Fibroblast of villous mesenchyme (primary cell): ENCODE measurements at regions not wholly inside any gene's neighbourhood (a gene's known extent, or its start where the extent isn't known, plus 50 kb on each side); places are given as distances from the start of the nearest gene placed in this dataset.
"Not testable (repeated sequence)": the region's sequence is repeated elsewhere in the genome, so short reads cannot be mapped to it uniquely, and the experiment has no call there.

Experiments
- DNase-seq: peaks from one replicate; pipeline ENCODE4 v3.0.0-alpha.2; 2010; ENCODE audit warnings: low read depth
- H3K4me3 ChIP-seq: 2 replicates; pipeline ENCODE4 v1.5.1; 2011; ENCODE audit warnings: low read depth, mild to moderate bottlenecking, low read length
- TF ChIP-seq, protein P1 (sequence below): IDR thresholded peaks from 2 replicates; pipeline ENCODE4 v1.5.1; 2012; ENCODE audit warnings: low read depth, mild to moderate bottlenecking, low read length; ENCODE audit not compliant: insufficient read depth

- no peak overlapping the region for H3K4me3 ChIP-seq
- DNase-seq: peak; percentile 27
- TF ChIP-seq, protein P1, sequence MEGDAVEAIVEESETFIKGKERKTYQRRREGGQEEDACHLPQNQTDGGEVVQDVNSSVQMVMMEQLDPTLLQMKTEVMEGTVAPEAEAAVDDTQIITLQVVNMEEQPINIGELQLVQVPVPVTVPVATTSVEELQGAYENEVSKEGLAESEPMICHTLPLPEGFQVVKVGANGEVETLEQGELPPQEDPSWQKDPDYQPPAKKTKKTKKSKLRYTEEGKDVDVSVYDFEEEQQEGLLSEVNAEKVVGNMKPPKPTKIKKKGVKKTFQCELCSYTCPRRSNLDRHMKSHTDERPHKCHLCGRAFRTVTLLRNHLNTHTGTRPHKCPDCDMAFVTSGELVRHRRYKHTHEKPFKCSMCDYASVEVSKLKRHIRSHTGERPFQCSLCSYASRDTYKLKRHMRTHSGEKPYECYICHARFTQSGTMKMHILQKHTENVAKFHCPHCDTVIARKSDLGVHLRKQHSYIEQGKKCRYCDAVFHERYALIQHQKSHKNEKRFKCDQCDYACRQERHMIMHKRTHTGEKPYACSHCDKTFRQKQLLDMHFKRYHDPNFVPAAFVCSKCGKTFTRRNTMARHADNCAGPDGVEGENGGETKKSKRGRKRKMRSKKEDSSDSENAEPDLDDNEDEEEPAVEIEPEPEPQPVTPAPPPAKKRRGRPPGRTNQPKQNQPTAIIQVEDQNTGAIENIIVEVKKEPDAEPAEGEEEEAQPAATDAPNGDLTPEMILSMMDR: peak; percentile 85
Measured at GRCh38 chr3:75192146-75192616, 471.9 kb upstream of the FRG2C start.

DNA sequence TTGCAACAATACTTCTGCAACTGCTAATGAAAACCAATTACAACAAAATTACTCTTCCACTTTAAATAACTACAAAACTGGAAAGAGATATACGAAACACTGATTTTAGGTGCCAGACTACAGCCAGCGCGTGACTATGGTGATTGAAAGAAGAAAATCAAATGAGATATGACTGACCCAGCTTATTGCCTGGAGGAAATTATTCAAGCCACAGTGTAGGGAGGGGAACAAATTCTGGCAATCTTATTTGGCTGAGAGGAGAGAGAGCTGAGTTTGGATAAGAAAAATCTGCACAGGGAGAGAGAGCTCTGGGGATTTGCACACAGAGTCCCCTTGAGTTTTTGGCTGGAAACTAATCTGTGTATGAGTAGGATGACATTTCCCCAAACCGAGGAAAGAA is 470.3 kb upstream of the FRG2C start:
- no peak overlapping the region for H3K4me3 ChIP-seq
- TF ChIP-seq, protein P1: no peak
- no peak for DNase-seq

DNA sequence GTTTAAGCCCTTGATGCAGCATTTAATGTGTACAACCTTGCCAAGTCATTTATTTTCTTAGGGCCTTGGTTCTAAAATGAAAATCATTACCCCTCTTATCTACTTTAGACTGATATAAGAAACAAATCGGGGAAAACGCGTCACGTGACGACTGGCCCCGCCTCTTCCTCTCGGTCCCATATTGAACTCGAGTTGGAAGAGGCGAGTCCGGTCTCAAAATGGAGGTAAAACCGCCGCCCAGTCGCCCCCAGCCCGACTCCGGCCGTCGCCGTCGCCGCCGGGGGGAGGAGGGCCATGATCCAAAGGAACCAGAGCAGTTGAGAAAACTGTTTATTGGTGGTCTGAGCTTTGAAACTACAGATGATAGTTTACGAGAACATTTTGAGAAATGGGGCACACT is 449.8 kb upstream of the FRG2C start:
- not testable (repeated sequence) for DNase-seq

DNA sequence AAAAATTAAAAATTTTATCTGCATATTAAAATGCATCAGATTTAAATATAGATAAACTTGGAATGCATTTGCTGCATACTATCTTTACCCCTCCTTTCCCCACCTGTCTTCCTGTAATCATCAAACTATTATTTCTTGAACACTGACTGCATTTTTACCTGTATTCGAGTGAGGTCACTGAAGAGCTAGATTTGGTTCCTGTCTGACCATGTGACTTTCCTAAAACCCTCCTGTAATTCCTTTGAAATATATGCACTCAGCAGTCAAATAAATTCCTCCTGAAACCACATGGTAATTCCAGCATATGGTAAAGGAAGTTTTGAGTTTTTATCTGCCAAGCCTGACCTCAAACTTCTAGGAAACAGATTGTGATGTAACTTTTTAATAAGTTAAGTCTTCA is 445.6 kb upstream of the FRG2C start:
- H3K4me3 ChIP-seq: no peak overlapping the region
- TF ChIP-seq, protein P1: no peak
- no peak for DNase-seq

More for the DNA sequence above, 449.8 kb upstream of the FRG2C start:
- not testable (repeated sequence) for H3K4me3 ChIP-seq

- no peak overlapping the region for H3K4me3 ChIP-seq
- TF ChIP-seq, protein P1: no peak
- no peak for DNase-seq
Measured at GRCh38 chr3:75220932-75221331, 443.2 kb upstream of the FRG2C start.

DNA sequence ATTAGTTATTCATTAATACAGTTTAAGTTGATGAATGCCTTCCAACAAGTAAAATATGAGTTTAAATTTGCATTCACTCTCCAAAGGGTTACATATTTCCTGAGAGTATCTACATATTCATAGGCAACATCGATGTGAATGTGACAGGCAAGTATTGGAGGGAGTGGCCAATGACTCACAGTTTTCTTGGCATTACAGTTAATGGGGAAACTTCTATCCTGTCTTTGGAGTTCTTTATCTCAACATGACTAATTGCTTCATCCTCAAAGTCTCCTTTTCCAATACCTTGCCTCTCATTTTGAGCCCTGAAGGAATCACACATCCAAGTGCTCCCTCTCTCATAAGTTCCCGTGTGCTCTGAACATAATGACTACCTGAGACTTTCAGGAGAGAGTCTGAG is 439.7 kb upstream of the FRG2C start:
- DNase-seq: no peak
- TF ChIP-seq, protein P1: no peak
- no peak overlapping the region for H3K4me3 ChIP-seq

- no peak for DNase-seq
- TF ChIP-seq, protein P1: no peak
- no peak overlapping the region for H3K4me3 ChIP-seq
Measured at GRCh38 chr3:75232216-75232615, 431.9 kb upstream of the FRG2C start.
